CD4-positive, alpha-beta memory T cell (primary cell): ENCODE measurements at regions not wholly inside any gene's neighbourhood (a gene's known extent, or its start where the extent isn't known, plus 50 kb on each side); places are given as distances from the start of the nearest gene placed in this dataset.

Experiments
- CTCF ChIA-PET: fragments of 350-600 bp; sonication (Branson Sonifier 250); formaldehyde crosslinking; loops from one replicate; lab custom pipeline; 2021; ENCODE audit warnings: inconsistent platforms; ENCODE audit not compliant: partially characterized antibody; lab: Charles Lee
- POLR2A ChIA-PET: fragments of 350-600 bp; sonication (Branson Sonifier 250); formaldehyde crosslinking; loops from one replicate; lab custom pipeline; 2021; ENCODE audit not compliant: partially characterized antibody; lab: Charles Lee
- DNase-seq, 5 donors: peaks; one replicate each; pipeline versions ENCODE4 v3.0.0 to v3.0.0-alpha.2; 2020 to 2022; ENCODE audit warnings: mixed read lengths in 1 of 5
- H3K27ac ChIP-seq: one replicate; pipeline ENCODE4 v1.7.0; 2013; ENCODE audit warnings: low read depth, low read length
- H3K27me3 ChIP-seq: 2 replicates; pipeline ENCODE4 v1.7.0; 2013; ENCODE audit warnings: mild to moderate bottlenecking, low read length, moderate library complexity; ENCODE audit not compliant: insufficient read depth
- H3K36me3 ChIP-seq: 2 replicates; pipeline ENCODE4 v1.7.0; 2013; ENCODE audit warnings: mild to moderate bottlenecking, low read length, moderate library complexity; ENCODE audit not compliant: insufficient read depth
- H3K4me1 ChIP-seq: 2 replicates; pipeline ENCODE4 v1.7.0; 2013; ENCODE audit warnings: mild to moderate bottlenecking, low read length, moderate library complexity; ENCODE audit not compliant: insufficient read depth
- H3K4me3 ChIP-seq, 2 donors: one replicate each; pipeline ENCODE4 v1.7.0; 2013; ENCODE audit warnings: low read length in 2 of 2, mild to moderate bottlenecking in 1 of 2
- H3K9me3 ChIP-seq, 2 donors: one replicate each; pipeline ENCODE4 v1.7.0; 2013; ENCODE audit warnings: low read length in 2 of 2, control low read depth in 1 of 2; ENCODE audit not compliant: control insufficient read depth in 1 of 2
- H3K27ac Mint-ChIP-seq, 7 donors: one replicate each; pipeline ENCODE4 v1.8.0; 2020 to 2021; ENCODE audit warnings: mixed read lengths in 7 of 7, mild to moderate bottlenecking in 6 of 7, inconsistent platforms in 3 of 7, moderate library complexity in 3 of 7
- H3K27me3 Mint-ChIP-seq, 2 donors: one replicate each; pipeline ENCODE4 v1.8.0; 2020 to 2021; ENCODE audit warnings: mixed read lengths in 2 of 2
- H3K36me3 Mint-ChIP-seq, 2 donors: one replicate each; pipeline ENCODE4 v1.8.0; 2020 to 2021; ENCODE audit warnings: mixed read lengths in 2 of 2, inconsistent platforms in 1 of 2, mild to moderate bottlenecking in 1 of 2
- H3K4me1 Mint-ChIP-seq, 4 donors: one replicate each; pipeline ENCODE4 v1.8.0; 2020 to 2021; ENCODE audit warnings: mixed read lengths in 4 of 4, mild to moderate bottlenecking in 1 of 4
- H3K4me3 Mint-ChIP-seq, 8 donors: one replicate each; pipeline ENCODE4 v1.8.0; 2020 to 2021; ENCODE audit warnings: mixed read lengths in 8 of 8, mild to moderate bottlenecking in 7 of 8, moderate library complexity in 6 of 8, inconsistent platforms in 3 of 8
- H3K9me3 Mint-ChIP-seq, 8 donors: one replicate each; pipeline ENCODE4 v1.8.0; 2020 to 2021; ENCODE audit warnings: mixed read lengths in 8 of 8, mild to moderate bottlenecking in 5 of 8, inconsistent platforms in 3 of 8, moderate library complexity in 1 of 8
- intact Hi-C: fragments of 100-400 bp; cut with micrococcal nuclease; formaldehyde crosslinking; loops from one replicate; pipeline ENCODE4 v1.15.1; 2023

- H3K4me1 Mint-ChIP-seq, result no peaks in the 10 kb centered on the region
- Histone ChIP-seq H3K27me3 (no peaks in the 10 kb centered on the region), H3K27ac (no peak overlapping the region), H3K4me3 (no peak overlapping the region), H3K36me3 (no peaks in the 10 kb centered on the region), H3K9me3 (no peaks in the 10 kb centered on the region), H3K4me1 (no peaks in the 10 kb centered on the region)
- intact Hi-C loops, result no loop called here
- peaks cover 0 to 1% (median 0%) of the 10 kb centered on the region in 8 donors for H3K9me3 Mint-ChIP-seq
- no peak for DNase-seq
- no peak overlapping the region for H3K4me3 Mint-ChIP-seq
- ChIA-PET POLR2A (no interaction called here), CTCF (no interaction called here)
- H3K27me3 Mint-ChIP-seq, result peaks cover 0 to 2% of the 10 kb centered on the region in 2 donors
- no peaks in the 10 kb centered on the region for H3K36me3 Mint-ChIP-seq
- H3K27ac Mint-ChIP-seq, result no peak overlapping the region
Measured at GRCh38 chr10:21257919-21258318, 267.6 kb downstream of the SKIDA1 start.

- Histone ChIP-seq H3K9me3 (no peaks in the 10 kb centered on the region), H3K4me3 (no peak overlapping the region), H3K27me3 (no peaks in the 10 kb centered on the region), H3K4me1 (no peaks in the 10 kb centered on the region), H3K36me3 (no peaks in the 10 kb centered on the region), H3K27ac (no peak overlapping the region)
- no peak for DNase-seq
- Mint-ChIP-seq H3K27ac (no peak overlapping the region), H3K4me3 (no peak overlapping the region), H3K9me3 (peaks cover 0 to 1% (median 0%) of the 10 kb centered on the region in 8 donors), H3K36me3 (no peaks in the 10 kb centered on the region), H3K4me1 (no peaks in the 10 kb centered on the region), H3K27me3 (peaks cover 0 to 2% of the 10 kb centered on the region in 2 donors)
- ChIA-PET POLR2A (no interaction called here), CTCF (no interaction called here)
- intact Hi-C loops, result no loop called here
Measured at GRCh38 chr10:21257191-21257590, 268.3 kb downstream of the SKIDA1 start.

GRCh38 chr10:21249435-21249834 lies 276.0 kb downstream of the SKIDA1 start:
- POLR2A ChIA-PET, result no interaction called here

GRCh38 chr10:21247592-21247991 lies 277.9 kb downstream of the SKIDA1 start:
- no peak for DNase-seq
- Histone ChIP-seq H3K36me3 (no peaks in the 10 kb centered on the region), H3K9me3 (no peaks in the 10 kb centered on the region), H3K27ac (no peak overlapping the region), H3K4me1 (no peaks in the 10 kb centered on the region), H3K27me3 (no peaks in the 10 kb centered on the region), H3K4me3 (no peak overlapping the region)
- intact Hi-C loops, result no loop called here
- CTCF ChIA-PET, result no interaction called here
- peaks cover 0 to 2% (median 0%) of the 10 kb centered on the region in 8 donors for H3K9me3 Mint-ChIP-seq
- no peak overlapping the region for H3K4me3 Mint-ChIP-seq
- peaks cover 8 to 9% of the 10 kb centered on the region in 2 donors for H3K27me3 Mint-ChIP-seq
- POLR2A ChIA-PET, result no interaction called here
- H3K4me1 Mint-ChIP-seq, result no peaks in the 10 kb centered on the region
- H3K36me3 Mint-ChIP-seq, result no peaks in the 10 kb centered on the region
- no peak overlapping the region for H3K27ac Mint-ChIP-seq

More at GRCh38 chr10:21249435-21249834, 276.0 kb downstream of the SKIDA1 start:
- Histone ChIP-seq H3K9me3 (no peaks in the 10 kb centered on the region), H3K27ac (no peak overlapping the region), H3K4me1 (no peaks in the 10 kb centered on the region), H3K27me3 (no peaks in the 10 kb centered on the region), H3K4me3 (no peak overlapping the region), H3K36me3 (no peaks in the 10 kb centered on the region)
- CTCF ChIA-PET, result no interaction called here
- no peak overlapping the region for H3K4me3 Mint-ChIP-seq
- DNase-seq, result no peak
- peaks cover 8 to 9% of the 10 kb centered on the region in 2 donors for H3K27me3 Mint-ChIP-seq
- no peaks in the 10 kb centered on the region for H3K36me3 Mint-ChIP-seq
- no peak overlapping the region for H3K27ac Mint-ChIP-seq
- peaks cover 0 to 2% (median 0%) of the 10 kb centered on the region in 8 donors for H3K9me3 Mint-ChIP-seq
- intact Hi-C loops, result no loop called here
- H3K4me1 Mint-ChIP-seq, result no peaks in the 10 kb centered on the region

GRCh38 chr10:21246178-21246577 lies 279.3 kb downstream of the SKIDA1 start:
- intact Hi-C loops, result no loop called here
- CTCF ChIA-PET, result no interaction called here
- H3K4me1 Mint-ChIP-seq, result no peaks in the 10 kb centered on the region

GRCh38 chr10:21243748-21244257 lies 281.7 kb downstream of the SKIDA1 start:
- ChIA-PET CTCF (no interaction called here), POLR2A (no interaction called here)
- H3K4me1 Mint-ChIP-seq, result no peaks in the 10 kb centered on the region
- H3K27me3 Mint-ChIP-seq, result peaks cover 2 to 6% of the 10 kb centered on the region in 2 donors
- no peak overlapping the region for H3K4me3 ChIP-seq
- no peaks in the 10 kb centered on the region for H3K27me3 ChIP-seq
- no peaks in the 10 kb centered on the region for H3K36me3 ChIP-seq
- DNase-seq, result no peak
- H3K27ac ChIP-seq, result no peak overlapping the region
- no peak overlapping the region for H3K4me3 Mint-ChIP-seq
- H3K36me3 Mint-ChIP-seq, result no peaks in the 10 kb centered on the region
- no peaks in the 10 kb centered on the region for H3K4me1 ChIP-seq
- intact Hi-C loops, result no loop called here
- H3K27ac Mint-ChIP-seq, result no peak overlapping the region
- no peaks in the 10 kb centered on the region for H3K9me3 ChIP-seq
- H3K9me3 Mint-ChIP-seq, result peaks cover 0 to 2% (median 0%) of the 10 kb centered on the region in 8 donors

More at GRCh38 chr10:21246178-21246577, 279.3 kb downstream of the SKIDA1 start:
- POLR2A ChIA-PET, result no interaction called here
- Histone ChIP-seq H3K4me3 (no peak overlapping the region), H3K27ac (no peak overlapping the region), H3K9me3 (no peaks in the 10 kb centered on the region), H3K4me1 (no peaks in the 10 kb centered on the region), H3K36me3 (no peaks in the 10 kb centered on the region), H3K27me3 (no peaks in the 10 kb centered on the region)
- peaks cover 3% of the 10 kb centered on the region in 2 donors for H3K27me3 Mint-ChIP-seq
- DNase-seq, result no peak
- no peak overlapping the region for H3K27ac Mint-ChIP-seq
- peaks cover 0 to 2% (median 0%) of the 10 kb centered on the region in 8 donors for H3K9me3 Mint-ChIP-seq
- H3K4me3 Mint-ChIP-seq, result no peak overlapping the region
- no peaks in the 10 kb centered on the region for H3K36me3 Mint-ChIP-seq

GRCh38 chr10:21242915-21243314 lies 282.6 kb downstream of the SKIDA1 start:
- Mint-ChIP-seq H3K36me3 (no peaks in the 10 kb centered on the region), H3K4me3 (no peak overlapping the region), H3K9me3 (peaks cover 0 to 2% (median 0%) of the 10 kb centered on the region in 8 donors), H3K27me3 (peaks cover 2 to 4% of the 10 kb centered on the region in 2 donors), H3K4me1 (no peaks in the 10 kb centered on the region), H3K27ac (no peak overlapping the region)
- no peaks in the 10 kb centered on the region for H3K27me3 ChIP-seq
- no peaks in the 10 kb centered on the region for H3K36me3 ChIP-seq
- no peaks in the 10 kb centered on the region for H3K9me3 ChIP-seq
- no peak overlapping the region for H3K4me3 ChIP-seq
- ChIA-PET POLR2A (no interaction called here), CTCF (no interaction called here)
- no peak overlapping the region for H3K27ac ChIP-seq
- intact Hi-C loops, result no loop called here
- H3K4me1 ChIP-seq, result no peaks in the 10 kb centered on the region
- no peak for DNase-seq
